HG03354 (cell line): ENCODE measurements at regions not wholly inside any gene's neighbourhood (a gene's known extent, or its start where the extent isn't known, plus 50 kb on each side); places are given as distances from the start of the nearest gene placed in this dataset.
A peak's percentile ranks its signal among the peaks of the same experiment; 100 is the strongest.
"Not testable (repeated sequence)": the region's sequence is repeated elsewhere in the genome, so short reads cannot be mapped to it uniquely, and the experiment has no call there.

Experiments
- ATAC-seq: cut with Tn5 transposase; IDR thresholded peaks from one replicate; pipeline ENCODE4 v1.9.1; 2021; ENCODE audit warnings: mild to moderate bottlenecking; ENCODE audit not compliant: unreplicated experiment, poor library complexity, severe bottlenecking

DNA sequence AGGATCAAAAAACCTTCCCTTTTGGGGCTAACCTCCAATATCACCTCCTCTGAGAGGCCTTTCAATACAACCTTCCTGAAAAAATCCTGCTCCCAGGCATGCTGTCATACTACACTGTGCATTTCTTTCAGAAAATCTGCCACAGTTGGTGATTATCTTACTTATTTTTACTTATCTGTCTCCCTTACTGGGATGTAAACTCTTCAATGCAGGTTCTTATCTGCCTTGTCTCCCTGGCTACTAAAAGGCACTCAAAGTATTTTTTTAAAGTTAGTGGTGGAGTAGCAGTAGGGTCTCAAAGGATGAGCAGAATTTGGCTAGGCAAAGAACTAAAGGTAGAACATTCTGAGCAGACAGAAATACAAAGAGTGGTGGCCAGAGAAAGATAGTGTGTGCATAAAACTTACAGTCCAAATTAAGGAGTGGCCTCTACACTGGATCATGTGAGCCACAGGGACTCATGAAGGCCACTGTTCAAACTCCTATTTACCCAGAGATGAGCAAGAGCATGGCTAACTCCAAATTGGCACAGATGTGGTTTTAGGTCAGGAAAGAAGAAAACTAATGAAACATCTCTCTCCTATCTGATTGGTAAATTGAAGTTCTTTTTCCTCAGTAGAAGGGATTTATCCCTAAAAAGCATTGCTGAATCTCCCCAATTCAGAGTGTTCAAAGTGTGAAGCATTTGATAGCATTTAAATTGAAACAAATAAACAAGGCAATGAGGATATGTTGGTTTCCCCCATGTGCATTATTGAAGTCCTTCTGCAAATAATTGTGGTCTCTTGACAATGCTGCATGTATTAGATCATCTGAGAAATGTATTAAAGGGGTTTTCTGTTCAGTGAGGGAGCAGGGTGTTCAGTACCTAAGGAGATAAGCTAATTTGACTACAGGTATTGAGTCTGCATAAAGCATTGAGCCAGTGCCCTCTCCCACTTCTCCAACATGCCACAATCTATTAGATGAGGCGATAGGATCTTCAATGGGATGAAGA is 285.5 kb downstream of the MREG start:
- peak; percentile 16 for ATAC-seq

DNA sequence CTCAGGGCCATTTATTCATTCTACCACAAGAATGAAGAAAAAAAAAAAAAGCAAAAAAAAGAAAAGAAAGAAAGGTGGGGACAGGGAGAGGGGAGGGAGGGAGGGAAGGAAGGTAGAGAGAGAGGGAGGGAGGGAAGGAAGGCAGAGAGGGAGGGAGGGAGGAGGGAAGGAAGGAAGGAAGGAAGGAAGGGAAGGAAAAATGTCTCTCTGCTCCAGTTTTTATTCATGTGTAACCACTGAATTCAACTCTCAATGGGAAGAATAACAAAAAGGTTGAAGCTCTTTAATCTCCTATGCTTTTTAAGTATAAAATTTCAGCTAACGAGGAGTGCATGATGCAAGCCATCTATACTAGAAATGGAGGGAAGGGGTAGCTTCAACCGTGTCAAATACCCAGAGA is 287.3 kb downstream of the MREG start:
- no peak for ATAC-seq

DNA sequence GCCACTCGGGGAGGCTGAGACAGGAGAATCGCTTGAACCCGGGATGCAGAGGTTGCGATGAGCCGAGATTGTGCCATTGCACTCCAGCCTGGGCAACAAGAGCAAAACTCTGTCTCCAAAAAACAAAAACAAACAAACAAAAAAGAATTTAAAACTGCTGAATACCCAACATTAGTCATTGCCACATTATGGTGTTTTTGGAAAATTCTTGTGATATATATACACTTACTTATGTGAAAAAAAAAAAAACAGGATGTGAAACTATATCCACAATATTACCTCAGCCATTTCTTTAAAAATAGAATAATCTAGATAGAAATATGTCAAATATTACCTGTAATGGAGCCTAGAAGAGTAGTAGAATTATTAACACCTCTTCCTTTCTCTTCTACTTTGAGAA is 288.3 kb upstream of the FN1 start:
- ATAC-seq = no peak

DNA sequence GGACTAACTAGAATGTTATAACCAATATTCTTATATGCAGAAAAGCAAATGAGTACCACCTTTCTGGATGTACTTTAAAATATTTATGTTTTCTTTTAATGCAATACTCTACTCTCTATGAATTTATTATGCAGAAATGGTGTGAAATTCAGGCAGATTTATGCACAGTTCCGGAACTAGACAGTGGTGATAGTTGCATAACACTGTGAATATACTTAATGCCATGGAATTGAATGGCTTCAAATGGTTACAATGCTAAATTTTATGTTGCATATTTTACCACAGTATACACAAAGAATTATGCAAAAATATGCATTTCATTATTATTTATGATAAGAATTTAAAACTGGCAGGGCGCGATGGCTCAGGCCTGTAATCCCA is 287.8 kb upstream of the FN1 start:
- ATAC-seq = no peak

DNA sequence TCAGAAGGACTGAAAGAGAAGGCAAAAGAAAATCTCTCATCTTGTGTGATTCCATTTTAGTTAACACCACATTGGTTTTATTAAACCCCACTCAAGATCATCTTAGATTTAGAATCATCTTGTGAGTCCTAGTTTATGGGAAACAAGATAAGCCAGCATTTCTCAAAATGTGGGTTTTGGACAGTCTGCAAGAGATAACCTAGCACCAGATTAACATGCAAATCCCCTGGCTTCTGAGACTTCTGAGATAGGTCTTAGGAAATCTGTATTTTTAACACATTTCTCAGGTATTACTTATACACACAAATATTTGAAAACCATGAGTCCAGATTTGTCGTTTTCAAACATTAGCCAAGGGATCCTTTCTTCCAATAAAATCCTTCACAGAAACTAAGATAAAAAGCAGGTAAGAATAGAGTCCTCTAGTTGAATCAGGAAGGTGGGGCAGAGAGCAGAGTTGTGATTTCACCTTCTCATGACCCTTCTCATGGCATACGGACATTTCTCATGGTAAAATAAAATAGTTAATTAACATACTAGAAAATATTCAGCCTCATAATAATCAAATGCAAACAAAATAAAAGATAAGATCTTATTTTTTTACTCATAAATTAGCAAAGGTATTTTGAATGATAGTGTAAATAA is 287.2 kb upstream of the FN1 start:
- no peak for ATAC-seq

DNA sequence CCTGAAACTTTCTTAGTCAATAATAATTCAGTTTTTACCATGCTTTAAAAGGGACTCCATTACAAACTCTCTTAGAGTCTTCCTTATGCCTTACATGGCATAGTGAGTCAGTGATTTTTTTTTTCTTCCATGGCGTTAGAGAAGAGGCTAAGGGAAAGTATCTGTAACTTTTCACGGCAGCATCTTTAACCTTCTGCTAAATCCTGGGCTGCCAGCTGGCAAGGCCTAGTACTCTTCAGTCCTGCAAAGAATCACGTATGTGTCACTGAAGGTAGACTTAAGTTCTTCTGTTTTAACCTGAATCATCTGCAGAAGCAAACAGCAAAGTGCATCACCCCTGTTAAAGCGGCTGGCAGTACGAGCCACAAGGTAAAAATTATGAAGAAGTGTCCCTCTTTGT is 286.3 kb upstream of the FN1 start:
- ATAC-seq = no peak

DNA sequence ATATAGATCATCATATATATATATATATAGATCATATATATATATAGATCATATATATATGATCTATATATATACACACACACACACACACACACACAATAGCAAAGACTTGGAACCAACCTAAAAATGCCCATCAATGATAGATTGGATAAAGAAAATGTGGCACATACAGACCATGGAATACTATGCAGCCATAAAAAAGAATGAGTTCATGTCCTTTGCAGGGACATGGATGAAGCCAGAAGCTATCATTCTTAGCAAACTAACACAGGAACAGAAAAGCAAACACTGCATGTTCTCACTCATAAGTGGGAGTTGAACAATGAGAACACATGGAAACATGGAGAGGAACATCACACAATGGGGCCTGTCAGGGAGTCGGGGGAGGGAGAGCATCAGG is 285.6 kb upstream of the FN1 start:
- not testable (repeated sequence) for ATAC-seq

DNA sequence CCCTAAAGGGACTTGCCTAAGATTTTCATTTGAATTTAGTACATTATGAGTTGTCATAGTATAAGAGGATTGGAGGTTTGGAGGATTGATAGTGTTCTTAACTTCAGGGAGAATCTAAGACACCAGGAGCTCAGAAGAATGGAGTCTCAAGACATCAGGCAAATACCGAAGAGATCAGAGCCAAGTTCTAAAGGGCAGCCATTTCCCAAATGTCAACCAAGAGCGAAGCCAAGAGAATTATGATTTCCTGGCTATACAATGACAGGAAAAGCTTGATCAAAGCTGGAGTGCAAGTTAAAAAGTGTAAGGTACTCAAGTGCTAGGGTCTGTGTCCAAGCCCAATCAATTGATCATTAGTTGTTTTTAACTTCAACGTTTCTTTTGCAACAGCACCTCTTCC is 283.0 kb upstream of the FN1 start:
- ATAC-seq = no peak

DNA sequence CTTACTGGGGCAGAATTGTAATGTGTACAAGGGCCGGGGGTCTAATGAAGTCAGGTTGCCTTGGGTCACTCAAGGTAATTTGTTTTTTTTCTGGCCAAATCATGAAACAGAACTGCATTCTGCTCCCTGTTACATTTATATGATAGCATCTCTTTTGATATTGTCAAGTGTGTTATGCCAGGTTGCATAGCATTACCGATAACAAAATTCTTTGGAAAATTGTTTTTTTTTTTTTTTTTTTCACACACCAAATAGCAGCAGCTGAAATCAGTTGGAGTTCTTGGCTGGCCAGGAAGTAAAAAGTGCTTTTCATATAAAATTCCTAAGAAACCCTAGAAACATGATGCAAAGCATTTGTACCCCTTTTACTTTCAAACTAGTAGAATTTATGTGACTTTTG is 282.6 kb upstream of the FN1 start:
- no peak for ATAC-seq

DNA sequence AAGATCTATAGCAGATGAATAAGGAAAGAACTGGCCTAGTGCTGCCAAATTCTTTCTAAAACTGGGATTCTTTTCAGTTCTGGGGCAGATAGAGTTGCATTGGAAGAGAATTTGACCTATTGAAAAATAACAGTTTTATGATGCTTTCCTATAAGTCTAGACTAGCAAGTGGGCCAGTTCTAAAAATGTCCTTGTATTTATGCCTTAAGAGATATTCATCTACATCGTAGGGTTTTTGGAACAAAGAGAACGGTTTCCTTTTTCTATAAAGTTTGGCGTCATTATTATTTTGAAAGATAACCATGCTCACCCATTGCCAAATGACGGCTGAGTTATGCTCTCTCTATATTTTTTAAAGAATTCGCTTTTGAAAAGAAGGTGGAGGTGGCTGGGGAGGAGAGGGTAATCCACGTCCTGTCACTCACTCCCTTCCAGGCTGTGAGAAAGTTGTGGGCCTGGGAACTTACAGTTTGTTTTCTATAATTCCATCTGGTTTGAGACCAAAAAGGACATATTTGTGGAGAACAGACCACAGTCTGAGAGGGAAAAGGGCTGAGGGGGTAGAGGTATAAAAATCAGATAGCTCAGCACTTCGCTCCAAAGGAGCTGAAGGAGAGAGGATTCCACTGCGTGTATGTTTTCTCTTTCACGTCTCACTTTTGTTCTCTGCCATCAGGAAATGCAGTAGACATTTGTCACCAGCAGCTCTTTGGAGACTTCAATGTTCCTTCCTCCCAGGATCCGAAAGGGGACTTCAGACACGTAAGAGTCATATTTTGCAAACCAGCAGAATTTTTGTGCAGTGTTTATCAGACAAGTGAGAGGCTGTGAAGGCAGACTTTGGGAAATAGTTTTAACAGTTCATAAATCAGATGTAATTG is 281.9 kb upstream of the FN1 start:
- ATAC-seq = no peak

DNA sequence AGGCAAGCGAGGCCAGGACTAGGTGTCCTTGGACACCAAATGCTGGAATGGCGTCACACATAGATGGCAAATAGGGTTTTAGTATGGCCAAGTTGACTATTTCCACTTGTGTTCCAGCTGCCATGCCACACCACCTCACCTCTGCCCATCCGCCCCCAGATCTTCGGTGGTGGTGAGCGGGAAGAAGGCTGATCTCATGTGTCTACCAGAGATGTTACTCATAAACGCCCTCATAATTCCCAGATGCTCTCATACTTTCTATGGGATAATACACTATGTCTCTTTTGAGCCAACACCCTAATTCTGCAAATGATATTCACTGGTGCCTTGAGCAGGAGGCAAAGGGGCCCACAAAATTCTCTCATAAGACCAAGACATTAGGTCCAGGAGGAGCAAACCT is 281.1 kb upstream of the FN1 start:
- ATAC-seq = no peak

DNA sequence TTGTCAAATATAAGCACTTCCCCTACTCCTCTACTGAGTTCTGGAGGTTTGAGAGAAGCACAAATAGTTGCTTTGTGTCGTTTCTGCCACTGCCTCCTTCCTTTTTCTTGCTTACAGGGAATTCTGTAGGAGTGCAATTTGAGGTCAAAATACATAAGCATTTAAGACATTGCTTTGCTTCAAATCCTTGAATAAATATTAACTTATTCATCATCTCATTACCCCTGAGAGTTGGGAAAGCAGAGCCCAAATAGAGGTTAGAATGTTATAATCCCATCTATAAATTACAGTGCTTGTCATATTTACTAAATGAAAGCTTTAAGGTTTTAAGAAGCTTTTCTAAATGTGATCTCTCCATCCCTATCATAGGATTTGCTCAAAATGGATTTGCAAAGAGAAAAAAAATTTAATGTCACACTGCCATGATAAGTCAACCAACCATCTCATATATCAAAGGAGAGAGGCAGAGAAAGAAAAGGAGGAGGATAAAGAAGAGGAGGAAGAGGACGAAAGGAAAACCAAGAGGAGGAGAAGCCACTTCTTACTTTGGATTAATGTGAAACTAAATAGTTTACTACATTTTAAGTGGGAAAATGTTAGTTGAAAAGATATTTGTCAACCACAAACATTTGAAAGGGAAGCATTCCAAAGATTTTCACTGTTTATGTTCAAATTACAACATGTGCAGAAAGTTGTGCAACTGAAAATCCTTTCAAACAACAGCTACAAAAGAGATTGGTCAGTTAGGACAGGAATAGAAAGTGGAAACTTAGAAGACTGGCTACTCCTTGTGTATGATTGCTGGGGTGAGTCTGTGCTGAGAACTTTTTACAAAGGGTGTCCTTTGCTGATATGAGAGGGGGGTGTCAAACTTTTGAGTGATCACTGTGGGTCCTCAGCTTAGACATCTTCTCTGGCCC is 277.3 kb upstream of the FN1 start:
- ATAC-seq = no peak

DNA sequence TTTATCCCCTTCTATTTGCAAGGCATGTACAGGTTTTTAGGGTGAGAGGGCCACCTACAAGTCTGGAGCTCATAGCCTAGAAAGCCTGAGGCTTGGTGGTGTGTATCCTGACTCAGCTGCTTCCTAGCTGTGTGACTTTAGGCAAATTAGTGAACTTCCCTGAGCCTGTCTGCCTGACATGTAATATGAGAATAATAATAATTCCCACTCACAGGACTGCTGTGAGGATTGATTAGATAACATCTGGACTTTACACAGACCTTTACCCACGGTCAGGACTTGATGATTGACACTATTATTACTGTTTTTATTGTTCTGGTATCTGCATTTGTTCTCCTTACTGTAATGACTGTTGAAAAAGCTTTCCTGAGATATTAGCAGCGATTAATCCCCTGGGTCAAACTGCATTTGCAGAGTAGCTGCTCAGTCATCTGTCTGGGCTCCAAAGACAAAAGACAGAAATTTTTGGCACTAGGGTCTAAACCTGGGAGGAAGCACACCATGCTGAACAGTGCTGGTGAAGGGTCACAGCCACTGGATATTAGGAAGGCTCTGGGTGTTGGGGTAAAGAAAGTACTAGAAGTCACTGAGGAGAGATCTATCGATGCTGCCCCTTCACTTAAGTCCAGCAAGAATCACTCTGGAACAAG is 276.5 kb upstream of the FN1 start:
- no peak for ATAC-seq

DNA sequence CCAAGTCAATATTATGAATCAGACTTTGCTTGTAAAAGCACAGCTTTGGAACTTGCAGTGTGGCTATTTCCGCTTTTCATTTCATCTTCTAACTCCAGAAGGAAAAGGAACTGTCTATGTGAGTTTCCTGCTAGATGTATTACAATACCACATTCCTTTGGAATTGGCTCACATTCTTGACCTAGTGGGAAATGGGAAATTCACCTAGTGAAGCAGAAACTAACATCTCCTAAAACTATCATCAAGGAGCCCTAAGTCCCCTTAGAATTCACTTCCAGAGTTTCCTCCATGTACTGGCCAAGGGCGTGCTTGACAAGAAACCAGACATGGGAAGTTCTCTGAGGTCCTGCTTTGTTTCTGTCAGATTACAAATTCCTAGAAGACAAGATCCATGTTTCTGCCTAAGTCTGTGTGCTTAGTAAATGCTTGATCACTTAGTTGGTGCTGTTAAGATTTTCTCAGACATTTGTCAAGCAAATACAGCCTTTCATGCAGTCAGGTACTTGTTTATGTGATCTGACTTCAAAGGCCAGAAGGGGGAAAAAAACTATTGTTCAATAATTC is 275.7 kb upstream of the FN1 start:
- no peak for ATAC-seq

DNA sequence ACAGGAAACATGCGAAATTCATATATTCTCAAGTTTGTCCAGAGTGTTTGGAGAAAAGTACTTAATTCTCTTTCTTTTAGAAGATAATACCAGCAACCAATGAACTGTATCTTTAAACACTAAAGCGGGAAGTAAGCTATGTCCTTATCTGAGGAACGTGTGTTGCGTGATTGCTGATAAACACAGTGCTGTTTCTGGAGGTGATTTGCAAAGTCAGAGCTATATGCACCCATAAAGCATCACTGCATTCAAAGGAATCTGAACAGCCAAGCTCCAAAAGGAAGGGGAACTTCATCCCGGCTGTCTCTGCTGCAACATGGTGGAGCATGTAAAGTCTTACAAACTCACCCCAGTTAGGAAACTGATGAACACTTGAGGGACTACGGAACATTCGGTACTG is 271.7 kb upstream of the FN1 start:
- ATAC-seq = no peak

DNA sequence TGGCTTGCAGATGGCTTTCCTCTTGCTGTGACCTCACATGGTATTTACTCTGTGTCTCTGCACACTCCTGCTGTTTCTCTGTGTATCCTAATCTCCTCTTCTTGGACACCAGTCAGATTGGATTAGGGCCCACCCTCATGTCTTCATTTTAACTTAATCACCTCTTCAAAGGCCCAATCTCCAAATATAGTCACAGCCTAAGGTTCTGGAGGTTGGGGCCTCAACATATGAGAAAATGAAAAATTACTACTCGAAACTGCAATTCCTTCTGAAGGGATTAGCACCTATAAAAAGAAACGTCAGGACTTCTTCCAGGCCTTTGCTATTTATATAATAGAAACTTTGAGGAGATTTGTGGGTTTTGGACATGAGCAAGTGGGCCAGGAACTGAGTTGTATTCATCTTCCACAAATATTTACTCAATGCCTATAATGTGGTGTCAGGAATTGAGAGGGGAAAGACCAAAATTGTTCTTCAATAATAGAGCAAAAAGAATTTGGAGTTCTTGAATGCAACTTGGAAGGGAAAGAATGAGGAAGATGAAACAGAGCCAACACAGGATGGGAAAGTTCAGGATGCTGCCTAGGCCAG is 270.0 kb upstream of the FN1 start:
- ATAC-seq = no peak

DNA sequence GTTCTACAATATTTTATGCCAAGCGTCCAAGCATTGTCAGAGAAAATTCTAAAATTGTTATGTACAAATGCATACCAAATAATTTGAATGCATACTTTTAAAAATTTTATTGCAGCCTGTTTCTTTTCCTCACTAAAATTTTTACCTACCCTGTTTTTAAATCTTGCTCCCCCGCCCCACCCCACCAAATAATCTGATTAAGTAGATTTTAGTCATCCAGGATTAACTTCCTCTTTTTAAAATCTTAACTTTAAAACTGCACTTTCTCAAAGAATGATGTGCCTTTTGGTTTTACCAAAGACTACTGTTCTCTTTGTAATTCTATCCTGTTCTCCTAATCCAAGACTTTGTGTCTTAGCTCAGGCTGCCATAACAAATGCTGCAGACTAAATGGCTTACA is 269.4 kb upstream of the FN1 start:
- ATAC-seq = no peak
